Vagina (tissue), 2 donors: ENCODE measurements at regions not wholly inside any gene's neighbourhood (a gene's known extent, or its start where the extent isn't known, plus 50 kb on each side); places are given as distances from the start of the nearest gene placed in this dataset.

Source experiments
- DNase-seq, 2 donors: peaks; one replicate each; pipeline ENCODE4 v3.0.0-alpha.2; 2017; ENCODE audit errors: extremely low spot score in 2 of 2
- H3K27ac ChIP-seq: fragments of 200-600 bp; sonication (generic); one replicate; pipeline ENCODE4 v1.5.1; 2019
- H3K27me3 ChIP-seq: fragments of 200-600 bp; sonication (generic); one replicate; pipeline ENCODE4 v1.5.1; 2019
- H3K36me3 ChIP-seq, 2 donors: fragments of 200-600 bp; sonication (generic); one replicate each; pipeline ENCODE4 v1.5.1; 2017 to 2019
- H3K4me1 ChIP-seq: fragments of 200-600 bp; sonication (generic); one replicate; pipeline ENCODE4 v1.5.1; 2019
- H3K4me3 ChIP-seq, 2 donors: fragments of 200-600 bp; sonication (generic); 1 replicate in 1 of 2; 2 replicates in 1 of 2; pipeline ENCODE4 v1.5.1; 2016 to 2019
- H3K9me3 ChIP-seq: fragments of 200-600 bp; sonication (generic); one replicate; pipeline ENCODE4 v1.5.1; 2019
- CTCF ChIP-seq, 3 experiments: fragments of 450-650 bp in 2 of 3; fragments of 200-600 bp in 1 of 3; sonication (generic) in 1 of 3; IDR thresholded peaks; one replicate each; pipeline ENCODE4 v1.5.1; 2017 to 2019; ENCODE audit warnings: antibody characterized with exemption in 3 of 3, mild to moderate bottlenecking in 2 of 3, moderate library complexity in 2 of 3
- POLR2A ChIP-seq, 2 donors: fragments of 450-650 bp; IDR thresholded peaks; one replicate each; pipeline ENCODE4 v1.6.1; 2017; ENCODE audit warnings: antibody characterized with exemption in 2 of 2, mild to moderate bottlenecking in 2 of 2, moderate library complexity in 2 of 2
- POLR2AphosphoS5 ChIP-seq, 2 donors: sonication (generic); formaldehyde crosslinking; IDR thresholded peaks; one replicate each; pipeline ENCODE4 v1.9.0; 2017; ENCODE audit warnings: antibody characterized with exemption in 2 of 2, mild to moderate bottlenecking in 2 of 2, low read depth in 1 of 2; ENCODE audit not compliant: insufficient read depth in 1 of 2
- intact Hi-C: fragments of 100-400 bp; cut with DNase I; formaldehyde crosslinking; loops from one replicate; pipeline ENCODE4 v1.15.1; 2023

- TF ChIP-seq POLR2AphosphoS5 (IDR thresholded peaks at IDR 0.05; ENCODE audit: insufficient read depth in 1 of 2, low read depth in 1 of 2) = no peak
- TF ChIP-seq POLR2A (IDR thresholded peaks at IDR 0.05) = no peak
- TF ChIP-seq CTCF (IDR thresholded peaks at IDR 0.05) = no peak
- intact Hi-C loops = no loop called here
Observed at GRCh38 chr6:149160943-149161342, 156.6 kb upstream of the TAB2 start.

GRCh38 chr6:149162924-149163323 lies 154.6 kb upstream of the TAB2 start:
- no peak overlapping the region for H3K4me3 ChIP-seq
- H3K4me1 ChIP-seq = no peaks in the 10 kb centered on the region
- H3K27me3 ChIP-seq = no peaks in the 10 kb centered on the region
- intact Hi-C loops = no loop called here
- DNase-seq = no peak
- H3K9me3 ChIP-seq = no peaks in the 10 kb centered on the region
- TF ChIP-seq CTCF (IDR thresholded peaks at IDR 0.05) (no peak), POLR2AphosphoS5 (IDR thresholded peaks at IDR 0.05; ENCODE audit: insufficient read depth in 1 of 2, low read depth in 1 of 2) (no peak), POLR2A (IDR thresholded peaks at IDR 0.05) (no peak)
- H3K27ac ChIP-seq = no peak overlapping the region
- no peaks in the 10 kb centered on the region for H3K36me3 ChIP-seq

More at GRCh38 chr6:149160943-149161342, 156.6 kb upstream of the TAB2 start:
- Histone ChIP-seq H3K27me3 (no peaks in the 10 kb centered on the region), H3K9me3 (no peaks in the 10 kb centered on the region), H3K36me3 (no peaks in the 10 kb centered on the region), H3K4me1 (no peaks in the 10 kb centered on the region), H3K27ac (no peak overlapping the region), H3K4me3 (no peak overlapping the region)
- DNase-seq = no peak

GRCh38 chr6:149164199-149164750 lies 153.2 kb upstream of the TAB2 start:
- intact Hi-C loops = no loop called here
- Histone ChIP-seq H3K27ac (no peak overlapping the region), H3K9me3 (no peaks in the 10 kb centered on the region), H3K36me3 (no peaks in the 10 kb centered on the region), H3K4me3 (no peak overlapping the region), H3K4me1 (no peaks in the 10 kb centered on the region), H3K27me3 (no peaks in the 10 kb centered on the region)
- no peak for DNase-seq
- TF ChIP-seq POLR2AphosphoS5 (IDR thresholded peaks at IDR 0.05; ENCODE audit: insufficient read depth in 1 of 2, low read depth in 1 of 2) (no peak), POLR2A (IDR thresholded peaks at IDR 0.05) (no peak), CTCF (IDR thresholded peaks at IDR 0.05) (no peak)

GRCh38 chr6:149166336-149166735 lies 151.2 kb upstream of the TAB2 start:
- intact Hi-C loops = no loop called here
- Histone ChIP-seq H3K9me3 (no peaks in the 10 kb centered on the region), H3K4me1 (no peaks in the 10 kb centered on the region), H3K27me3 (no peaks in the 10 kb centered on the region), H3K27ac (no peak overlapping the region), H3K4me3 (no peak overlapping the region), H3K36me3 (no peaks in the 10 kb centered on the region)
- no peak for TF ChIP-seq CTCF (IDR thresholded peaks at IDR 0.05)
- no peak for TF ChIP-seq POLR2AphosphoS5 (IDR thresholded peaks at IDR 0.05; ENCODE audit: insufficient read depth in 1 of 2, low read depth in 1 of 2)
- no peak for TF ChIP-seq POLR2A (IDR thresholded peaks at IDR 0.05)
- no peak for DNase-seq

GRCh38 chr6:149166747-149167146 lies 150.8 kb upstream of the TAB2 start:
- Histone ChIP-seq H3K9me3 (no peaks in the 10 kb centered on the region), H3K36me3 (no peaks in the 10 kb centered on the region), H3K27me3 (no peaks in the 10 kb centered on the region), H3K4me3 (no peak overlapping the region), H3K4me1 (no peaks in the 10 kb centered on the region), H3K27ac (no peak overlapping the region)
- intact Hi-C loops = no loop called here
- DNase-seq = no peak
- TF ChIP-seq POLR2A (IDR thresholded peaks at IDR 0.05) (no peak), POLR2AphosphoS5 (IDR thresholded peaks at IDR 0.05; ENCODE audit: insufficient read depth in 1 of 2, low read depth in 1 of 2) (no peak), CTCF (IDR thresholded peaks at IDR 0.05) (no peak)
